GM23248 (cell line): ENCODE measurements at regions not wholly inside any gene's neighbourhood (a gene's known extent, or its start where the extent isn't known, plus 50 kb on each side); places are given as distances from the start of the nearest gene placed in this dataset.

Experiments used
- DNase-seq: peaks from one replicate; pipeline ENCODE4 v3.0.0-alpha.2; 2015
- H2AFZ ChIP-seq: fragments of 200-600 bp; sonication (generic); 2 replicates; pipeline ENCODE4 v1.6.1; 2016; ENCODE audit warnings: antibody characterized with exemption
- H3F3A ChIP-seq: fragments of 200-600 bp; sonication (generic); 2 replicates; pipeline ENCODE4 v1.6.1; 2016; ENCODE audit warnings: mild to moderate bottlenecking, antibody characterized with exemption, mixed run types; ENCODE audit not compliant: insufficient read depth
- H3K27ac ChIP-seq: fragments of 200-600 bp; sonication (generic); 2 replicates; pipeline ENCODE4 v1.5.1; 2016; ENCODE audit warnings: mild to moderate bottlenecking
- H3K27me3 ChIP-seq: fragments of 200-600 bp; sonication (generic); replicated peaks from 2 replicates; pipeline ENCODE4 v1.6.1; 2016; ENCODE audit warnings: mild to moderate bottlenecking; ENCODE audit not compliant: insufficient read depth
- H3K36me3 ChIP-seq: fragments of 200-600 bp; sonication (generic); 2 replicates; pipeline ENCODE4 v1.6.1; 2016; ENCODE audit warnings: low read depth, mild to moderate bottlenecking
- H3K4me1 ChIP-seq: fragments of 200-600 bp; sonication (generic); 2 replicates; pipeline ENCODE4 v1.6.1; 2016; ENCODE audit warnings: mild to moderate bottlenecking; ENCODE audit not compliant: insufficient read depth
- H3K4me2 ChIP-seq: fragments of 200-600 bp; sonication (generic); one replicate; pipeline ENCODE4 v1.6.1; 2016; ENCODE audit warnings: mild to moderate bottlenecking; ENCODE audit not compliant: unreplicated experiment
- H3K4me3 ChIP-seq: fragments of 200-600 bp; sonication (generic); 2 replicates; pipeline ENCODE4 v1.5.1; 2016; ENCODE audit warnings: mild to moderate bottlenecking
- H3K79me2 ChIP-seq: fragments of 200-600 bp; sonication (generic); 2 replicates; pipeline ENCODE4 v1.6.1; 2016; ENCODE audit warnings: mild to moderate bottlenecking; ENCODE audit not compliant: insufficient read depth
- H3K9ac ChIP-seq: fragments of 200-600 bp; sonication (generic); 2 replicates; pipeline ENCODE4 v1.6.1; 2016; ENCODE audit warnings: mild to moderate bottlenecking
- H3K9me2 ChIP-seq: fragments of 200-600 bp; sonication (generic); 2 replicates; pipeline ENCODE4 v1.6.1; 2016; ENCODE audit warnings: mixed run types, mild to moderate bottlenecking, moderate library complexity; ENCODE audit not compliant: insufficient read depth
- H3K9me3 ChIP-seq: fragments of 200-600 bp; sonication (generic); one replicate; pipeline ENCODE4 v1.6.1; 2017; ENCODE audit warnings: low read depth
- H4K20me1 ChIP-seq: fragments of 200-600 bp; sonication (generic); 2 replicates; pipeline ENCODE4 v1.6.0; 2016; ENCODE audit not compliant: insufficient read depth
- EZH2 ChIP-seq: fragments of 200-600 bp; sonication (generic); IDR thresholded peaks from 2 replicates; pipeline ENCODE4 v1.6.1; 2018; ENCODE audit warnings: antibody characterized with exemption, mild to moderate bottlenecking; ENCODE audit not compliant: insufficient read depth, poor library complexity, severe bottlenecking
- EZH2phosphoT487 ChIP-seq: fragments of 200-600 bp; sonication (generic); IDR thresholded peaks from 2 replicates; pipeline ENCODE4 v1.6.1; 2018; ENCODE audit warnings: antibody characterized with exemption, moderate library complexity, mild to moderate bottlenecking, low read depth; ENCODE audit not compliant: insufficient read depth
- WGBS, 2 experiments: methylation state at CpG; one replicate each; pipeline ENCODE4 v1.1.6; 2015 to 2017; ENCODE audit warnings: low lambda C conversion rate in 2 of 2, low coverage in 1 of 2; ENCODE audit errors: missing lambda C conversion rate in 2 of 2; 5-methylcytosine and 5-hydroxymethylcytosine counted together
- in situ Hi-C: fragments of 300-500 bp; cut with MboI; formaldehyde crosslinking; loops from 2 replicates; pipeline ENCODE4 v1.15.0; 2020

DNA sequence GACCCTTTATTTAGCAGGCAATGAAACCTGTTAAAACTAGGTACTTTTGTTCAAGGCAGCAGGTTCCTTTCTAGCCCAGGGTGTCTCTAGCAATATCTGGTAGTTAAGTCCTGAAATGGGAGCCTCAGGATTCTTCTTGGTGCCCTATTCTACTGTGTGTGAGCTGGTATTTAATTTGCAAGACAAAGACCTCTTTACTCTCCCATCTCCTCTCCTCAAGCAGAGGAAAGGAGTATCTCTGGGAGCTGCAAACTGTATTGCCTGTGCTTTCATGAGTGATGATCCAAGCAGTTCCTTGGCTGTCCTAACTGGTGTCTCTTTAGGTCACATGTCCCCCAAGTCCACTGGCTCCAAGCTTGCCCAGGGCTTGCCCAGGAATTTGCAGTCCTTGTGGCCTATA is 188.2 kb downstream of the SI start:
- Histone ChIP-seq H3K36me3 (no peaks in the 10 kb centered on the region), H3K4me2 (no peak overlapping the region), H3F3A (no peaks in the 10 kb centered on the region), H3K9me2 (no peaks in the 10 kb centered on the region), H3K27ac (no peak overlapping the region), H3K27me3 (no peaks in the 10 kb centered on the region), H3K4me3 (no peak overlapping the region), H2AFZ (no peak overlapping the region), H3K9me3 (no peaks in the 10 kb centered on the region), H3K79me2 (no peaks in the 10 kb centered on the region), H3K4me1 (no peaks in the 10 kb centered on the region), H4K20me1 (no peaks in the 10 kb centered on the region), H3K9ac (no peak overlapping the region)
- no peak for TF ChIP-seq EZH2
- TF ChIP-seq EZH2phosphoT487 = no peak
- no peak for DNase-seq
- in situ Hi-C loops = no loop called here

DNA sequence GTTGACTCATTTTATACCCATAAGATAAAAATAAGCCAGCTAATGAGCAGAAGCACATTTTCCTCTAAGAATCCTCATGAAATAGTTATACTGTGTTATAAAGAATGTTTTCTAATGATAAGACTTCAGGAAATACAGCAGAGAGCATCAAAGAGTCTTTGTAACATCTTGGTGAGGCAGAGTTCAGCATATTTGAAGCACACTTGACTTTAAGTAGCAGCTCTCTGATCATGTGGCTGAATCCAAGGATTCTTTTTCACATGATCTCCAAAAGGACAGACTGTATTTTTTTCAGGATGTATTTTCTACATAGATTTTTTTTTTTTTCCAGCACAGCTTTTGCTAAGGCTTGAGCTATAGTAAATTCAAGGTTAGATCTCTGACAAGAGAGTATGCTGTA is 195.1 kb downstream of the SI start:
- no peak overlapping the region for H3K27ac ChIP-seq

DNA sequence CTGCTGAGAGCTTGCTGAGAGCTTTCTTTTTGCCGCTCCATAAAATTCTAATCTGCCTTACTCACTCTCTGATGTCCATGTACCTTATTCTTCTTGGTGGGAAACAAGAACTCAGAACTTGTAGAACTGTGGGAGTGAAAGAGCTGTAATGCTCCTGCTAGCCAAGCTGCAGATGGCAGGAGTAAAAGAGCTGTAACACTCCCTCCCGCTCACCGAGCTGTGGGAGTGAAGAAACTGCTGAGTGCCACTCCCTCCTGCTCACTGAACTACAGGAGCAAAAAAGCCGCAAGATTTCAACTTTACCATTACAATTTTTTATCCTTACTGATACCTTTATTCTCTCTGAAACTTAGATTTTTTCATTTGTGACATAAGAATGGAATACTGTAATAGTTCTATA is 199.1 kb downstream of the SI start:
- Histone ChIP-seq H2AFZ (no peak overlapping the region), H3K79me2 (no peaks in the 10 kb centered on the region), H3K9me3 (no peaks in the 10 kb centered on the region), H3K27me3 (no peaks in the 10 kb centered on the region), H3F3A (no peaks in the 10 kb centered on the region), H3K4me2 (no peak overlapping the region), H3K4me1 (no peaks in the 10 kb centered on the region), H3K27ac (no peak overlapping the region), H3K9me2 (no peaks in the 10 kb centered on the region), H3K4me3 (no peak overlapping the region), H3K36me3 (no peaks in the 10 kb centered on the region), H3K9ac (no peak overlapping the region), H4K20me1 (no peaks in the 10 kb centered on the region)
- in situ Hi-C loops = no loop called here
- TF ChIP-seq EZH2 = no peak
- TF ChIP-seq EZH2phosphoT487 = no peak
- 33 to 36% methylated on average over 4 of the region's 4 CpGs for WGBS, 2 experiments
- no peak for DNase-seq

More for the DNA sequence above, 195.1 kb downstream of the SI start:
- no peaks in the 10 kb centered on the region for H3K36me3 ChIP-seq
- H3K4me3 ChIP-seq = no peak overlapping the region
- no peaks in the 10 kb centered on the region for H3F3A ChIP-seq
- no peaks in the 10 kb centered on the region for H3K79me2 ChIP-seq
- no peaks in the 10 kb centered on the region for H4K20me1 ChIP-seq
- no peak overlapping the region for H2AFZ ChIP-seq
- no peak overlapping the region for H3K4me2 ChIP-seq
- H3K9me2 ChIP-seq = no peaks in the 10 kb centered on the region
- TF ChIP-seq EZH2phosphoT487 (no peak), EZH2 (no peak)
- no peak overlapping the region for H3K9ac ChIP-seq
- no peaks in the 10 kb centered on the region for H3K27me3 ChIP-seq
- no peak for DNase-seq
- no peaks in the 10 kb centered on the region for H3K4me1 ChIP-seq
- in situ Hi-C loops = no loop called here
- no peaks in the 10 kb centered on the region for H3K9me3 ChIP-seq

DNA sequence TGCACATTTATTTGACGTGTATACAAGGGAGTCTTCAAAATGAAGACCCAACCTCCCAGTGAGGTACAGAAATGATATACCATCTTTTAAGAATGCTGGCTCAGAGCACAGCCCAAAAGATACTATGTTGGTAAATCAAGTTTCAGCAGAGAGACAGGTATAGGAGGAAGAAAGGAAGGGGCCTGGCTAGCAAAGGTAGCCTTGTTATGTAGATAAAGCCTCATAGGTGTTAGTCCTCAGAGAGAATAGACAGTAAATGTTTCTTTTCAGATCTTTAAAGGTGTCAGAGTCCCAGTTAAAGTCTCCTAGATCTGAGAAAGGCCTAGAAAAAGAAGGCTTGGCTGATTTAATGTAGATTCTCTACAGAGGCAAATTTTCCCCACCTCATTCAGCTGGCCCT is 213.8 kb downstream of the SI start:
- H3K79me2 ChIP-seq = no peaks in the 10 kb centered on the region
- no peak overlapping the region for H3K4me2 ChIP-seq
- in situ Hi-C loops = no loop called here
- H3K4me1 ChIP-seq = no peaks in the 10 kb centered on the region
- H3F3A ChIP-seq = no peaks in the 10 kb centered on the region
- no peak for TF ChIP-seq EZH2phosphoT487
- no peak for TF ChIP-seq EZH2
- no peaks in the 10 kb centered on the region for H3K9me3 ChIP-seq
- WGBS, 2 experiments = 10 to 19% methylated on average over 1 of the region's 1 CpG
- no peak overlapping the region for H3K9ac ChIP-seq
- no peaks in the 10 kb centered on the region for H3K9me2 ChIP-seq
- no peaks in the 10 kb centered on the region for H4K20me1 ChIP-seq
- H2AFZ ChIP-seq = no peak overlapping the region
- no peaks in the 10 kb centered on the region for H3K27me3 ChIP-seq
- no peak overlapping the region for H3K27ac ChIP-seq
- H3K4me3 ChIP-seq = no peak overlapping the region
- no peaks in the 10 kb centered on the region for H3K36me3 ChIP-seq
- DNase-seq = no peak

DNA sequence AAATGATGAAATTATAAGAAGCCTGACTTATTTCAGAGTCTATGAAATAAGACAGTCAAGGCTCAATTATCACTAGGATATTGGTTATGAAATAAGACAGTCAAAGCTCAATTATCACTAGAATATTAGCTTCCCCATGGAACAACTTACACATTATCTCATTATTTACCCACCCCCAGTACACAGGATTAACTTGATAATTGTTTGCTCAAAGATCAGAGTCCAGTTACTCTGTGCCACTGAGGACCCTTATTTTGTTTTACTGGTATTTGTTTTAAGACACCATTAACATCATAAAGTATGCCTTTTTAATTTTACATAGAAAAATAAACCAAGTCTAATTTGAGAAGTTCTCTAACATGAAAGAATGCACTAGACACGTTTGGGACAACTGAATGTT is 225.4 kb downstream of the SI start:
- H3K9ac ChIP-seq = no peak overlapping the region
- no peaks in the 10 kb centered on the region for H3K27me3 ChIP-seq
- no peak for DNase-seq
- no peaks in the 10 kb centered on the region for H3F3A ChIP-seq
- H4K20me1 ChIP-seq = no peaks in the 10 kb centered on the region
- no peaks in the 10 kb centered on the region for H3K79me2 ChIP-seq
- no peak overlapping the region for H3K4me2 ChIP-seq
- H3K4me1 ChIP-seq = no peaks in the 10 kb centered on the region
- TF ChIP-seq EZH2 (no peak), EZH2phosphoT487 (no peak)
- no peaks in the 10 kb centered on the region for H3K9me2 ChIP-seq
- no peaks in the 10 kb centered on the region for H3K9me3 ChIP-seq
- in situ Hi-C loops = no loop called here
- no peak overlapping the region for H2AFZ ChIP-seq
- H3K36me3 ChIP-seq = no peaks in the 10 kb centered on the region
- 3 to 7% methylated on average over 1 of the region's 1 CpG for WGBS, 2 experiments
- H3K4me3 ChIP-seq = no peak overlapping the region
- H3K27ac ChIP-seq = no peak overlapping the region
